ENCODE measurements at regions not wholly inside any gene's neighbourhood (a gene's known extent, or its start where the extent isn't known, plus 50 kb on each side); places are given as distances from the start of the nearest gene placed in this dataset.

- H3K27ac Mint-ChIP-seq = no peak overlapping the region
- H3K27ac ChIP-seq (ENCODE audit: low read depth, low read length) = no peak overlapping the region
These were observed 242.2 kb upstream of the FANCL start for GRCh38 chr2:58483307-58483706.

GRCh38 chr2:58481670-58482069 is 240.5 kb upstream of the FANCL start:
- H3K4me1 Mint-ChIP-seq = peaks cover 9% of the 10 kb centered on the region
- Histone ChIP-seq H3K4me1 (ENCODE audit: control insufficient read depth, insufficient read depth, low read length) (no peaks in the 10 kb centered on the region), H3K36me3 (ENCODE audit: control insufficient read depth, insufficient read depth, low read length) (no peaks in the 10 kb centered on the region), H3K27ac (ENCODE audit: low read depth, low read length) (no peak overlapping the region), H3K27me3 (ENCODE audit: control insufficient read depth, insufficient read depth, low read length, poor library complexity, severe bottlenecking) (no peaks in the 10 kb centered on the region), H3K9me3 (ENCODE audit: control insufficient read depth, low read length) (peaks cover 10% of the 10 kb centered on the region), H3K9ac (ENCODE audit: extremely low read depth, low read length, poor library complexity, severe bottlenecking) (no peak overlapping the region), H3K4me3 (ENCODE audit: low read length) (no peak overlapping the region)
- H3K36me3 Mint-ChIP-seq (ENCODE audit: low read depth) = peaks cover 8% of the 10 kb centered on the region
- H3K27ac Mint-ChIP-seq = no peak overlapping the region
- H3K27me3 Mint-ChIP-seq (ENCODE audit: insufficient read depth) = no peaks in the 10 kb centered on the region
- TF ChIP-seq CTCF (conservative IDR thresholded peaks at IDR 0.05) = no peak
- H3K9me3 Mint-ChIP-seq = peaks cover 6% of the 10 kb centered on the region
- 89 to 93% methylated on average over 2 of the region's 2 CpGs for WGBS, 2 experiments (ENCODE audit: insufficient coverage in 1 of 2, insufficient read length in 1 of 2)
- H3K4me3 Mint-ChIP-seq = no peak overlapping the region
- DNase-seq = no peak

More at GRCh38 chr2:58483307-58483706, 242.2 kb upstream of the FANCL start:
- 94 to 95% methylated on average over 2 to 3 of the region's 3 CpGs for WGBS, 2 experiments (ENCODE audit: insufficient coverage in 1 of 2, insufficient read length in 1 of 2)
- Mint-ChIP-seq H3K4me1 (peaks cover 9% of the 10 kb centered on the region), H3K4me3 (no peak overlapping the region), H3K36me3 (ENCODE audit: low read depth) (peaks cover 13% of the 10 kb centered on the region), H3K27me3 (ENCODE audit: insufficient read depth) (no peaks in the 10 kb centered on the region), H3K9me3 (peaks cover 15% of the 10 kb centered on the region)
- no peak overlapping the region for H3K4me3 ChIP-seq (ENCODE audit: low read length)
- peaks cover 19% of the 10 kb centered on the region for H3K9me3 ChIP-seq (ENCODE audit: control insufficient read depth, low read length)
- TF ChIP-seq CTCF (conservative IDR thresholded peaks at IDR 0.05) = no peak
- no peaks in the 10 kb centered on the region for H3K4me1 ChIP-seq (ENCODE audit: control insufficient read depth, insufficient read depth, low read length)
- no peak for DNase-seq
- H3K9ac ChIP-seq (ENCODE audit: extremely low read depth, low read length, poor library complexity, severe bottlenecking) = no peak overlapping the region
- no peaks in the 10 kb centered on the region for H3K36me3 ChIP-seq (ENCODE audit: control insufficient read depth, insufficient read depth, low read length)
- H3K27me3 ChIP-seq (ENCODE audit: control insufficient read depth, insufficient read depth, low read length, poor library complexity, severe bottlenecking) = no peaks in the 10 kb centered on the region

DNA sequence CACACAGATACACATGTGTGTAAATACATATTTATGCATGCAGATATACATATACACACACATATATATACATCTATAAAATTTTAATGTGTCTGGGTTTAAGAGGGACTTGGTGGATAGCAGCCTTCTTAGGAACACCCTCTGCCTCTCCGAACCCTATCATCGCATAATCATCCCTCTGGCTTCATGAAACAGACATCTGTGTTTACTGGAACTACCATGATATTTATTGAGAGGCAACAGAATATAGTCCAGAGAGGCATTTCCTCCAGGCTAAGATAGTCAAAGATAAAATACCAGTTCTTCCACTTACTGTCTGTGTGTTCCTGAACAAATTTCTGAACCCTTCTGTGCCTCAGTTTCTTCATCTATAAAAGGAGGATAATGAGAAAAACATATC is 239.0 kb upstream of the FANCL start:
- Histone ChIP-seq H3K4me3 (ENCODE audit: low read length) (no peak overlapping the region), H3K27me3 (ENCODE audit: control insufficient read depth, insufficient read depth, low read length, poor library complexity, severe bottlenecking) (no peaks in the 10 kb centered on the region), H3K27ac (ENCODE audit: low read depth, low read length) (no peak overlapping the region), H3K36me3 (ENCODE audit: control insufficient read depth, insufficient read depth, low read length) (no peaks in the 10 kb centered on the region), H3K9me3 (ENCODE audit: control insufficient read depth, low read length) (no peaks in the 10 kb centered on the region), H3K4me1 (ENCODE audit: control insufficient read depth, insufficient read depth, low read length) (no peaks in the 10 kb centered on the region), H3K9ac (ENCODE audit: extremely low read depth, low read length, poor library complexity, severe bottlenecking) (no peak overlapping the region)
- Mint-ChIP-seq H3K27me3 (ENCODE audit: insufficient read depth) (no peaks in the 10 kb centered on the region), H3K27ac (no peak overlapping the region), H3K36me3 (ENCODE audit: low read depth) (peaks cover 7% of the 10 kb centered on the region), H3K9me3 (no peaks in the 10 kb centered on the region), H3K4me3 (no peak overlapping the region), H3K4me1 (peaks cover 15% of the 10 kb centered on the region)
- DNase-seq = no peak
- TF ChIP-seq CTCF (conservative IDR thresholded peaks at IDR 0.05) = no peak
- WGBS, 2 experiments (ENCODE audit: insufficient coverage in 1 of 2, insufficient read length in 1 of 2) = 95 to 100% methylated on average over 1 to 2 of the region's 2 CpGs

Data from endodermal cell (in vitro differentiated cells).